ENCODE measurements at regions not wholly inside any gene's neighbourhood (a gene's known extent, or its start where the extent isn't known, plus 50 kb on each side); places are given as distances from the start of the nearest gene placed in this dataset.

DNA sequence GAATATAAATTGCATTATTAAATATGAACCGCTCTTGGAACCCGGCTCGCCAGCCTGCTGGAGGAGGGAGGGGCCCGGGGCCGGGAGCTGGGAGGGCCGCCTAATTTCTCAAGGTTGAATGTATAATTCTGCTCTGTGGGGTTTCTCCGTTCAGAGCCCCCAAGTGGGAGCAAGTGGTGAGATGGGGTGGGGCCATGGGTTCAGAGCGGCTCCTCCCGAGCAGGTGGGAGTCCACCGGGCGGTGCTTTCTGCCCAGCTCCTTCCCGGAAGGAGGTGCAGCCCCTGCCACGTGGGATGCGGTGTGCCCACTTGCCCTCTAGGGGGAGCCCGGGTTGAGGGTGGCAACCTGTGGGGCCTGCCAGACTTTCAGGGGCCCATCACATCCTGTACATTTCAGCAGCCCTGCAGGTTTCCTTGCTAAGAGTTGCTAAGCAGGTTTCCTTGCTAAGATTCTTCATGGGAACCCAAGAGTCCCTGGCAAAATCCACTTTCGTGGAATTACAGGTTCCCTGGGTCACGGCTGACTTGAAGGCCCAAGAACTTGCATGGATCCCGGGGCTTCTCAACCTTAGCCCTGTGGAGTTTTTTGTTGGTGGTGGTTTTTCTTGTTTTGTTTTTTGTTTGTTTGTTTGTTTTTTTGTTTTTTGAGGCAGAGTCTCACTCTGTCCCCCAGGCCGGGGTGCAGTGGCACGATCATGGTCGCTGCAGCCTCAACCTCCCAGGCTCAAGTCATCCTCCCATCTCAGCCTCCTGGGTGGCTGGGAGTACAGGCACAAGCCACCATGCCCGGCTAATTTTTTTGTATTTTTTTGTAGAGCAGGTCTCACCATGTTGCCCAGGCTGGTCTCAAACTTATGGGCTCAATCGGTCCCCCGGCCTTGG, 196.7 kb upstream of the GSE1 start (continued):
- TF ChIP-seq U2AF2 (IDR thresholded peaks at IDR 0.05; ENCODE audit: low read depth, low read length): no peak
- TF ChIP-seq ATRX (CRISPR knock-in tag; IDR thresholded peaks at IDR 0.05; ENCODE audit: borderline replicate concordance): no peak
- no peak for TF ChIP-seq ZBTB21 (CRISPR knock-in tag; IDR thresholded peaks at IDR 0.05)
- TF ChIP-seq SMAD9 (CRISPR knock-in tag; IDR thresholded peaks at IDR 0.05): no peak
- no peak for TF ChIP-seq ZNF124 (CRISPR knock-in tag; IDR thresholded peaks at IDR 0.05)
- TF ChIP-seq, protein P1, sequence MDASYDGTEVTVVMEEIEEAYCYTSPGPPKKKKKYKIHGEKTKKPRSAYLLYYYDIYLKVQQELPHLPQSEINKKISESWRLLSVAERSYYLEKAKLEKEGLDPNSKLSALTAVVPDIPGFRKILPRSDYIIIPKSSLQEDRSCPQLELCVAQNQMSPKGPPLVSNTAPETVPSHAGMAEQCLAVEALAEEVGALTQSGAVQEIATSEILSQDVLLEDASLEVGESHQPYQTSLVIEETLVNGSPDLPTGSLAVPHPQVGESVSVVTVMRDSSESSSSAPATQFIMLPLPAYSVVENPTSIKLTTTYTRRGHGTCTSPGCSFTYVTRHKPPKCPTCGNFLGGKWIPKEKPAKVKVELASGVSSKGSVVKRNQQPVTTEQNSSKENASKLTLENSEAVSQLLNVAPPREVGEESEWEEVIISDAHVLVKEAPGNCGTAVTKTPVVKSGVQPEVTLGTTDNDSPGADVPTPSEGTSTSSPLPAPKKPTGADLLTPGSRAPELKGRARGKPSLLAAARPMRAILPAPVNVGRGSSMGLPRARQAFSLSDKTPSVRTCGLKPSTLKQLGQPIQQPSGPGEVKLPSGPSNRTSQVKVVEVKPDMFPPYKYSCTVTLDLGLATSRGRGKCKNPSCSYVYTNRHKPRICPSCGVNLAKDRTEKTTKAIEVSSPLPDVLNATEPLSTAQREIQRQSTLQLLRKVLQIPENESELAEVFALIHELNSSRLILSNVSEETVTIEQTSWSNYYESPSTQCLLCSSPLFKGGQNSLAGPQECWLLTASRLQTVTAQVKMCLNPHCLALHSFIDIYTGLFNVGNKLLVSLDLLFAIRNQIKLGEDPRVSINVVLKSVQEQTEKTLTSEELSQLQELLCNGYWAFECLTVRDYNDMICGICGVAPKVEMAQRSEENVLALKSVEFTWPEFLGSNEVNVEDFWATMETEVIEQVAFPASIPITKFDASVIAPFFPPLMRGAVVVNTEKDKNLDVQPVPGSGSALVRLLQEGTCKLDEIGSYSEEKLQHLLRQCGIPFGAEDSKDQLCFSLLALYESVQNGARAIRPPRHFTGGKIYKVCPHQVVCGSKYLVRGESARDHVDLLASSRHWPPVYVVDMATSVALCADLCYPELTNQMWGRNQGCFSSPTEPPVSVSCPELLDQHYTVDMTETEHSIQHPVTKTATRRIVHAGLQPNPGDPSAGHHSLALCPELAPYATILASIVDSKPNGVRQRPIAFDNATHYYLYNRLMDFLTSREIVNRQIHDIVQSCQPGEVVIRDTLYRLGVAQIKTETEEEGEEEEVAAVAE (CRISPR knock-in tag; IDR thresholded peaks at IDR 0.05; ENCODE audit: borderline replicate concordance): 0 out of 2 replicates have a peak, but pooled peaks have one; percentile 22
- TF ChIP-seq, protein P2, sequence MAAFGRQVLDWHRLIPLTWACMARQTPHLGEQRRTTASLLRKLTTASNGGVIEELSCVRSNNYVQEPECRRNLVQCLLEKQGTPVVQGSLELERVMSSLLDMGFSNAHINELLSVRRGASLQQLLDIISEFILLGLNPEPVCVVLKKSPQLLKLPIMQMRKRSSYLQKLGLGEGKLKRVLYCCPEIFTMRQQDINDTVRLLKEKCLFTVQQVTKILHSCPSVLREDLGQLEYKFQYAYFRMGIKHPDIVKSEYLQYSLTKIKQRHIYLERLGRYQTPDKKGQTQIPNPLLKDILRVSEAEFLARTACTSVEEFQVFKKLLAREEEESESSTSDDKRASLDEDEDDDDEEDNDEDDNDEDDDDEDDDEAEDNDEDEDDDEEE (CRISPR knock-in tag; IDR thresholded peaks at IDR 0.05): no peak
- TF ChIP-seq MIER3 (CRISPR knock-in tag; IDR thresholded peaks at IDR 0.05; ENCODE audit: borderline replicate concordance): no peak; the same call in 1 of the 2 replicates
- no peak for TF ChIP-seq EED (CRISPR knock-in tag; IDR thresholded peaks at IDR 0.05)
- TF ChIP-seq, protein P3, sequence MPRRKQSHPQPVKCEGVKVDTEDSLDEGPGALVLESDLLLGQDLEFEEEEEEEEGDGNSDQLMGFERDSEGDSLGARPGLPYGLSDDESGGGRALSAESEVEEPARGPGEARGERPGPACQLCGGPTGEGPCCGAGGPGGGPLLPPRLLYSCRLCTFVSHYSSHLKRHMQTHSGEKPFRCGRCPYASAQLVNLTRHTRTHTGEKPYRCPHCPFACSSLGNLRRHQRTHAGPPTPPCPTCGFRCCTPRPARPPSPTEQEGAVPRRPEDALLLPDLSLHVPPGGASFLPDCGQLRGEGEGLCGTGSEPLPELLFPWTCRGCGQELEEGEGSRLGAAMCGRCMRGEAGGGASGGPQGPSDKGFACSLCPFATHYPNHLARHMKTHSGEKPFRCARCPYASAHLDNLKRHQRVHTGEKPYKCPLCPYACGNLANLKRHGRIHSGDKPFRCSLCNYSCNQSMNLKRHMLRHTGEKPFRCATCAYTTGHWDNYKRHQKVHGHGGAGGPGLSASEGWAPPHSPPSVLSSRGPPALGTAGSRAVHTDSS (CRISPR knock-in tag; conservative IDR thresholded peaks at IDR 0.05): no peak
- TF ChIP-seq, protein P4, sequence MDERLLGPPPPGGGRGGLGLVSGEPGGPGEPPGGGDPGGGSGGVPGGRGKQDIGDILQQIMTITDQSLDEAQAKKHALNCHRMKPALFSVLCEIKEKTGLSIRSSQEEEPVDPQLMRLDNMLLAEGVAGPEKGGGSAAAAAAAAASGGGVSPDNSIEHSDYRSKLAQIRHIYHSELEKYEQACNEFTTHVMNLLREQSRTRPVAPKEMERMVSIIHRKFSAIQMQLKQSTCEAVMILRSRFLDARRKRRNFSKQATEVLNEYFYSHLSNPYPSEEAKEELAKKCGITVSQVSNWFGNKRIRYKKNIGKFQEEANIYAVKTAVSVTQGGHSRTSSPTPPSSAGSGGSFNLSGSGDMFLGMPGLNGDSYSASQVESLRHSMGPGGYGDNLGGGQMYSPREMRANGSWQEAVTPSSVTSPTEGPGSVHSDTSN (CRISPR knock-in tag; IDR thresholded peaks at IDR 0.05): no peak
- TF ChIP-seq HNRNPH1 (optimal IDR thresholded peaks at IDR 0.05; ENCODE audit: low read depth, low read length): no peak
- TF ChIP-seq, protein P5, sequence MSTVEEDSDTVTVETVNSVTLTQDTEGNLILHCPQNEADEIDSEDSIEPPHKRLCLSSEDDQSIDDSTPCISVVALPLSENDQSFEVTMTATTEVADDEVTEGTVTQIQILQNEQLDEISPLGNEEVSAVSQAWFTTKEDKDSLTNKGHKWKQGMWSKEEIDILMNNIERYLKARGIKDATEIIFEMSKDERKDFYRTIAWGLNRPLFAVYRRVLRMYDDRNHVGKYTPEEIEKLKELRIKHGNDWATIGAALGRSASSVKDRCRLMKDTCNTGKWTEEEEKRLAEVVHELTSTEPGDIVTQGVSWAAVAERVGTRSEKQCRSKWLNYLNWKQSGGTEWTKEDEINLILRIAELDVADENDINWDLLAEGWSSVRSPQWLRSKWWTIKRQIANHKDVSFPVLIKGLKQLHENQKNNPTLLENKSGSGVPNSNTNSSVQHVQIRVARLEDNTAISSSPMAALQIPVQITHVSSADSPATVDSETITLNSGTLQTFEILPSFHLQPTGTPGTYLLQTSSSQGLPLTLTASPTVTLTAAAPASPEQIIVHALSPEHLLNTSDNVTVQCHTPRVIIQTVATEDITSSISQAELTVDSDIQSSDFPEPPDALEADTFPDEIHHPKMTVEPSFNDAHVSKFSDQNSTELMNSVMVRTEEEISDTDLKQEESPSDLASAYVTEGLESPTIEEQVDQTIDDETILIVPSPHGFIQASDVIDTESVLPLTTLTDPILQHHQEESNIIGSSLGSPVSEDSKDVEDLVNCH (CRISPR knock-in tag; IDR thresholded peaks at IDR 0.05): no peak
- TF ChIP-seq MYNN (CRISPR knock-in tag; IDR thresholded peaks at IDR 0.05; ENCODE audit: low read depth): no peak
- no peak for TF ChIP-seq ZFP36L2 (CRISPR knock-in tag; IDR thresholded peaks at IDR 0.05)
- TF ChIP-seq MATR3 (CRISPR knock-in tag; IDR thresholded peaks at IDR 0.05): no peak
- TF ChIP-seq ZNF724P (CRISPR knock-in tag; IDR thresholded peaks at IDR 0.05; ENCODE audit: borderline replicate concordance): no peak
- TF ChIP-seq ZNF598 (CRISPR knock-in tag; IDR thresholded peaks at IDR 0.05; ENCODE audit: borderline replicate concordance): no peak
- no peak for TF ChIP-seq ZNF562 (CRISPR knock-in tag; IDR thresholded peaks at IDR 0.05; ENCODE audit: borderline replicate concordance)
